ENCODE measurements at regions not wholly inside any gene's neighbourhood (a gene's known extent, or its start where the extent isn't known, plus 50 kb on each side); places are given as distances from the start of the nearest gene placed in this dataset.

DNA sequence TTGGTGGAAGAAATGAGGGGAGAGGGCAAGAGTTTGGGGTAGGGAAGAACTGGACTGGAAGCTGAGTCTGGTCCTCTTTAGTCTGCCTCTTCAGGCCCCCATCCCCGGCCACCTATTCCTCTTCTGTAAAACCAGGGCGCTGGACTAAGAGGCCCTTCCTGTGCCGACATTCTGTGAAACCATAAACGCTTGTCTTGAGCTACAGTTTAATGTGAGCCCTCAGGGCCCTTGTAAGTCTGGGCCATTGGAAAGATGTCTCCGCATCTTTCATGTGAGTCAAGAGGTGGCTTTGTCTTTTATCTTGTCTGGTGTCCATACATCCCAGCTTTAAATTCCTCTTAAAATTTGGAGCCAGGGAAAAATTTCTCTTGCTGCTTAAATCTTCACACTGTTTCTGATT is 90.6 kb downstream of the PLCE1 start:
- TF ChIP-seq, protein P1, sequence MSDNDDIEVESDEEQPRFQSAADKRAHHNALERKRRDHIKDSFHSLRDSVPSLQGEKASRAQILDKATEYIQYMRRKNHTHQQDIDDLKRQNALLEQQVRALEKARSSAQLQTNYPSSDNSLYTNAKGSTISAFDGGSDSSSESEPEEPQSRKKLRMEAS (CRISPR knock-in tag; IDR thresholded peaks at IDR 0.05) = no peak
- TF ChIP-seq TP53 (CRISPR knock-in tag; IDR thresholded peaks at IDR 0.05) = no peak
- TF ChIP-seq ZNF263 (CRISPR knock-in tag; IDR thresholded peaks at IDR 0.05; ENCODE audit: low read depth) = no peak
- TF ChIP-seq FOXP1 (CRISPR knock-in tag; IDR thresholded peaks at IDR 0.05; ENCODE audit: borderline replicate concordance) = no peak
- TF ChIP-seq, protein P2, sequence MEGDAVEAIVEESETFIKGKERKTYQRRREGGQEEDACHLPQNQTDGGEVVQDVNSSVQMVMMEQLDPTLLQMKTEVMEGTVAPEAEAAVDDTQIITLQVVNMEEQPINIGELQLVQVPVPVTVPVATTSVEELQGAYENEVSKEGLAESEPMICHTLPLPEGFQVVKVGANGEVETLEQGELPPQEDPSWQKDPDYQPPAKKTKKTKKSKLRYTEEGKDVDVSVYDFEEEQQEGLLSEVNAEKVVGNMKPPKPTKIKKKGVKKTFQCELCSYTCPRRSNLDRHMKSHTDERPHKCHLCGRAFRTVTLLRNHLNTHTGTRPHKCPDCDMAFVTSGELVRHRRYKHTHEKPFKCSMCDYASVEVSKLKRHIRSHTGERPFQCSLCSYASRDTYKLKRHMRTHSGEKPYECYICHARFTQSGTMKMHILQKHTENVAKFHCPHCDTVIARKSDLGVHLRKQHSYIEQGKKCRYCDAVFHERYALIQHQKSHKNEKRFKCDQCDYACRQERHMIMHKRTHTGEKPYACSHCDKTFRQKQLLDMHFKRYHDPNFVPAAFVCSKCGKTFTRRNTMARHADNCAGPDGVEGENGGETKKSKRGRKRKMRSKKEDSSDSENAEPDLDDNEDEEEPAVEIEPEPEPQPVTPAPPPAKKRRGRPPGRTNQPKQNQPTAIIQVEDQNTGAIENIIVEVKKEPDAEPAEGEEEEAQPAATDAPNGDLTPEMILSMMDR (IDR thresholded peaks at IDR 0.05) = no peak
- TF ChIP-seq ZBTB21 (CRISPR knock-in tag; IDR thresholded peaks at IDR 0.05; ENCODE audit: borderline replicate concordance) = no peak
- TF ChIP-seq, protein P3, sequence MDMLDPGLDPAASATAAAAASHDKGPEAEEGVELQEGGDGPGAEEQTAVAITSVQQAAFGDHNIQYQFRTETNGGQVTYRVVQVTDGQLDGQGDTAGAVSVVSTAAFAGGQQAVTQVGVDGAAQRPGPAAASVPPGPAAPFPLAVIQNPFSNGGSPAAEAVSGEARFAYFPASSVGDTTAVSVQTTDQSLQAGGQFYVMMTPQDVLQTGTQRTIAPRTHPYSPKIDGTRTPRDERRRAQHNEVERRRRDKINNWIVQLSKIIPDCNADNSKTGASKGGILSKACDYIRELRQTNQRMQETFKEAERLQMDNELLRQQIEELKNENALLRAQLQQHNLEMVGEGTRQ (CRISPR knock-in tag; IDR thresholded peaks at IDR 0.05) = no peak
- TF ChIP-seq NR3C1 (CRISPR knock-in tag; conservative IDR thresholded peaks at IDR 0.05; ENCODE audit: low read depth) = no peak
- TF ChIP-seq ATF1 (CRISPR knock-in tag; IDR thresholded peaks at IDR 0.05) = no peak

All from WTC11 (cell line).